ENCODE measurements at regions not wholly inside any gene's neighbourhood (a gene's known extent, or its start where the extent isn't known, plus 50 kb on each side); places are given as distances from the start of the nearest gene placed in this dataset.

- H3K4me1 ChIP-seq (ENCODE audit: control insufficient read depth in 1 of 2, insufficient read depth in 2 of 2, low read length in 2 of 2) = no peaks in the 10 kb centered on the region
- H3K27ac ChIP-seq (ENCODE audit: low read depth, low read length) = no peak overlapping the region
- no peak for ATAC-seq
- H3K9me2 ChIP-seq (ENCODE audit: insufficient read depth) = no peaks in the 10 kb centered on the region
- no peak overlapping the region for H3K4me2 ChIP-seq (ENCODE audit: low read length)
- H3K79me2 ChIP-seq (ENCODE audit: insufficient read depth, low read length) = no peaks in the 10 kb centered on the region
- no peaks in the 10 kb centered on the region for H4K20me1 ChIP-seq (ENCODE audit: insufficient read depth)
- DNase-seq (ENCODE audit: low read depth, low spot score) = no peak
- TF ChIP-seq POLR2AphosphoS5 (IDR thresholded peaks at IDR 0.05; ENCODE audit: low read depth, low read length) (no peak), CEBPB (IDR thresholded peaks at IDR 0.05; ENCODE audit: low read depth) (no peak), SRF (IDR thresholded peaks at IDR 0.05; ENCODE audit: low read depth) (no peak), YY1 (IDR thresholded peaks at IDR 0.05; ENCODE audit: extremely low read depth, insufficient replicate concordance, low read depth, low read length) (no peak), ZFX (IDR thresholded peaks at IDR 0.05) (no peak), EZH2phosphoT487 (IDR thresholded peaks at IDR 0.05; ENCODE audit: borderline replicate concordance) (no peak), ZNF274 (IDR thresholded peaks at IDR 0.05; ENCODE audit: low read depth, low read length) (no peak), SP1 (IDR thresholded peaks at IDR 0.05; ENCODE audit: low read depth) (no peak), EGR1 (IDR thresholded peaks at IDR 0.05; ENCODE audit: low read depth) (no peak), SIN3A (IDR thresholded peaks at IDR 0.05; ENCODE audit: low read depth) (no peak), ELF1 (IDR thresholded peaks at IDR 0.05; ENCODE audit: borderline replicate concordance, low read depth) (no peak), CBX3 (IDR thresholded peaks at IDR 0.05; ENCODE audit: low read depth) (no peak), EZH2 (IDR thresholded peaks at IDR 0.05) (no peak), POLR2A (IDR thresholded peaks at IDR 0.05; ENCODE audit: borderline replicate concordance, extremely low read depth, insufficient read depth, insufficient read length) (no peak)
- TF ChIP-seq, protein P1, sequence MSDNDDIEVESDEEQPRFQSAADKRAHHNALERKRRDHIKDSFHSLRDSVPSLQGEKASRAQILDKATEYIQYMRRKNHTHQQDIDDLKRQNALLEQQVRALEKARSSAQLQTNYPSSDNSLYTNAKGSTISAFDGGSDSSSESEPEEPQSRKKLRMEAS (IDR thresholded peaks at IDR 0.05) = no peak
- TF ChIP-seq, protein P2, sequence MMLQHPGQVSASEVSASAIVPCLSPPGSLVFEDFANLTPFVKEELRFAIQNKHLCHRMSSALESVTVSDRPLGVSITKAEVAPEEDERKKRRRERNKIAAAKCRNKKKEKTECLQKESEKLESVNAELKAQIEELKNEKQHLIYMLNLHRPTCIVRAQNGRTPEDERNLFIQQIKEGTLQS (IDR thresholded peaks at IDR 0.05) = no peak
- TF ChIP-seq, protein P3, sequence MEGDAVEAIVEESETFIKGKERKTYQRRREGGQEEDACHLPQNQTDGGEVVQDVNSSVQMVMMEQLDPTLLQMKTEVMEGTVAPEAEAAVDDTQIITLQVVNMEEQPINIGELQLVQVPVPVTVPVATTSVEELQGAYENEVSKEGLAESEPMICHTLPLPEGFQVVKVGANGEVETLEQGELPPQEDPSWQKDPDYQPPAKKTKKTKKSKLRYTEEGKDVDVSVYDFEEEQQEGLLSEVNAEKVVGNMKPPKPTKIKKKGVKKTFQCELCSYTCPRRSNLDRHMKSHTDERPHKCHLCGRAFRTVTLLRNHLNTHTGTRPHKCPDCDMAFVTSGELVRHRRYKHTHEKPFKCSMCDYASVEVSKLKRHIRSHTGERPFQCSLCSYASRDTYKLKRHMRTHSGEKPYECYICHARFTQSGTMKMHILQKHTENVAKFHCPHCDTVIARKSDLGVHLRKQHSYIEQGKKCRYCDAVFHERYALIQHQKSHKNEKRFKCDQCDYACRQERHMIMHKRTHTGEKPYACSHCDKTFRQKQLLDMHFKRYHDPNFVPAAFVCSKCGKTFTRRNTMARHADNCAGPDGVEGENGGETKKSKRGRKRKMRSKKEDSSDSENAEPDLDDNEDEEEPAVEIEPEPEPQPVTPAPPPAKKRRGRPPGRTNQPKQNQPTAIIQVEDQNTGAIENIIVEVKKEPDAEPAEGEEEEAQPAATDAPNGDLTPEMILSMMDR (IDR thresholded peaks at IDR 0.05 in 2 of 3, conservative IDR thresholded peaks at IDR 0.05 in 1 of 3; ENCODE audit: borderline replicate concordance in 1 of 3, insufficient read depth in 1 of 3, low read depth in 2 of 3, low read length in 2 of 3) = no peak
- no peaks in the 10 kb centered on the region for H3K9me3 ChIP-seq (ENCODE audit: control insufficient read depth in 1 of 2, insufficient read depth in 1 of 2, low read depth in 1 of 2, low read length in 2 of 2)
- H3K4me3 ChIP-seq (replicated peaks in 1 of 2; ENCODE audit: low read depth in 1 of 2, low read length in 2 of 2) = no peak overlapping the region
- H3K27me3 ChIP-seq (ENCODE audit: insufficient read depth, low read length) = no peaks in the 10 kb centered on the region
- RAD21 ChIA-PET (ENCODE audit: low non-redundant PET in 1 of 2, low total read pairs in 2 of 2, uncharacterized antibody in 2 of 2, unreplicated experiment in 2 of 2) = no interaction called here
- intact Hi-C loops (cut with micrococcal nuclease) = no loop called here
- no peaks in the 10 kb centered on the region for H3K36me3 ChIP-seq (ENCODE audit: control insufficient read depth in 1 of 2, insufficient read depth in 2 of 2, low read length in 2 of 2)
- H3K9ac ChIP-seq (ENCODE audit: low read length) = no peak overlapping the region
- POLR2A ChIA-PET = no interaction called here
- no TSS peak for BruUV-seq (replicated peaks)
- CTCF ChIA-PET = no interaction called here
- H2AFZ ChIP-seq (ENCODE audit: low read depth, low read length, poor library complexity, severe bottlenecking) = no peak overlapping the region
Measured at GRCh38 chr1:196009362-196009761, 598.9 kb downstream of the KCNT2 start.

Data from HCT116 (cell line).